OCI-LY3 (cell line): ENCODE measurements at regions not wholly inside any gene's neighbourhood (a gene's known extent, or its start where the extent isn't known, plus 50 kb on each side); places are given as distances from the start of the nearest gene placed in this dataset.

Source experiments
- H2AFZ ChIP-seq: fragments of 200-600, 300-600 bp; shearing (Covaris generic); 2 replicates; pipeline ENCODE4 v1.6.0; 2014; ENCODE audit warnings: antibody characterized with exemption, low read depth, low read length
- H3K27ac ChIP-seq: fragments of 200-600, 300-600 bp; sonication (generic); 2 replicates; pipeline ENCODE4 v1.5.1; 2014; ENCODE audit warnings: mild to moderate bottlenecking, low read length, moderate library complexity, mixed read lengths
- H3K27me3 ChIP-seq: fragments of 200-600, 300-600 bp; sonication (generic); 2 replicates; pipeline ENCODE4 v1.6.1; 2014; ENCODE audit warnings: low read depth, low read length, mixed read lengths
- H3K36me3 ChIP-seq: fragments of 200-600, 300-600 bp; sonication (generic); replicated peaks from 2 replicates; pipeline ENCODE3; 2014; ENCODE audit warnings: low read depth, low read length, mixed read lengths
- H3K4me1 ChIP-seq: fragments of 300-600, 200-600 bp; sonication (generic); 2 replicates; pipeline ENCODE4 v1.6.1; 2014; ENCODE audit warnings: low read length, mixed read lengths
- H3K4me2 ChIP-seq: fragments of 200-600, 300-600 bp; sonication (generic); 2 replicates; pipeline ENCODE4 v1.6.1; 2014; ENCODE audit warnings: low read length, mixed read lengths
- H3K4me3 ChIP-seq: fragments of 300-600, 200-600 bp; sonication (generic); 2 replicates; pipeline ENCODE4 v1.5.1; 2014; ENCODE audit warnings: antibody characterized with exemption, mild to moderate bottlenecking, low read length, moderate library complexity
- H3K79me2 ChIP-seq: fragments of 300-600, 200-600 bp; shearing (Covaris generic); 2 replicates; pipeline ENCODE4 v1.6.1; 2014; ENCODE audit warnings: mild to moderate bottlenecking, low read length, mixed read lengths
- H3K9ac ChIP-seq: fragments of 300-600, 200-600 bp; shearing (Covaris generic); 2 replicates; pipeline ENCODE4 v1.6.0; 2014; ENCODE audit warnings: mild to moderate bottlenecking, low read length, moderate library complexity
- H3K9me3 ChIP-seq: fragments of 200-600, 300-600 bp; shearing (Covaris generic); 2 replicates; pipeline ENCODE4 v1.6.1; 2014; ENCODE audit warnings: low read length, mixed read lengths; ENCODE audit not compliant: insufficient read depth
- H4K20me1 ChIP-seq: fragments of 200-600, 300-600 bp; sonication (generic); 2 replicates; pipeline ENCODE4 v1.6.1; 2016; ENCODE audit warnings: low read length, mixed read lengths; ENCODE audit not compliant: insufficient read depth
- CTCF ChIP-seq: fragments of 200-600, 300-600 bp; sonication (generic); IDR thresholded peaks from 2 replicates; pipeline ENCODE4 v1.5.1; 2014; ENCODE audit warnings: antibody characterized with exemption, low read length, low read depth
- EZH2phosphoT487 ChIP-seq: fragments of 200-600 bp; shearing (Covaris generic); IDR thresholded peaks from 2 replicates; pipeline ENCODE4 v1.6.1; 2018; ENCODE audit warnings: antibody characterized with exemption, mixed run types, low read depth

GRCh38 chr1:88433556-88433955, 250.5 kb upstream of the PKN2 start:
- H3K27me3 ChIP-seq = no peaks in the 10 kb centered on the region
- no peak overlapping the region for H3K9ac ChIP-seq
- no peak for TF ChIP-seq CTCF
- no peak for TF ChIP-seq EZH2phosphoT487
- H3K9me3 ChIP-seq = no peaks in the 10 kb centered on the region
- no peaks in the 10 kb centered on the region for H3K79me2 ChIP-seq
- H3K27ac ChIP-seq = no peak overlapping the region
- no peak overlapping the region for H3K4me2 ChIP-seq
- no peaks in the 10 kb centered on the region for H3K4me1 ChIP-seq
- H3K36me3 ChIP-seq = no peaks in the 10 kb centered on the region
- H3K4me3 ChIP-seq = no peak overlapping the region
- H4K20me1 ChIP-seq = no peaks in the 10 kb centered on the region
- no peak overlapping the region for H2AFZ ChIP-seq

DNA sequence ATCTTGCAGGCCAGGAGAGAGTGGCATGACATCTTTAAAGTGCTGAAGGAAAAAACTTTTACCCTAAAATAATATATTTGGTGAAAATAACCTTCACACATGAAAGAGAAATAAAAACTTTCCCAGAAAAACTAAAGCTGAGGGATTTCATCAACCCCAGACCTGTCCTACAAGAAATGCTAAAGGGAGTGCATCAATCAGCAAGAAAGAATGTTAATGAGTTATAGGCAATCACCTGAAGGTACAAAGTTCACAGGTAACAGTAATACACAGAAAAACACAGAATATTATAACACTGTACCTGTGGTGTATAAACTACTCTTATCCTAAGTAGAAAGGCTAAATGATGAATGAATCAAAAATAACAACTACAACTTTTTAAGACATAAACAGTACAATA, 249.2 kb upstream of the PKN2 start:
- Histone ChIP-seq H3K27me3 (no peaks in the 10 kb centered on the region), H3K4me1 (no peaks in the 10 kb centered on the region), H3K4me3 (no peak overlapping the region), H3K36me3 (no peaks in the 10 kb centered on the region), H3K27ac (no peak overlapping the region), H3K9ac (no peak overlapping the region), H2AFZ (no peak overlapping the region), H3K9me3 (no peaks in the 10 kb centered on the region), H3K4me2 (no peak overlapping the region), H3K79me2 (no peaks in the 10 kb centered on the region), H4K20me1 (no peaks in the 10 kb centered on the region)
- no peak for TF ChIP-seq CTCF
- TF ChIP-seq EZH2phosphoT487 = no peak

DNA sequence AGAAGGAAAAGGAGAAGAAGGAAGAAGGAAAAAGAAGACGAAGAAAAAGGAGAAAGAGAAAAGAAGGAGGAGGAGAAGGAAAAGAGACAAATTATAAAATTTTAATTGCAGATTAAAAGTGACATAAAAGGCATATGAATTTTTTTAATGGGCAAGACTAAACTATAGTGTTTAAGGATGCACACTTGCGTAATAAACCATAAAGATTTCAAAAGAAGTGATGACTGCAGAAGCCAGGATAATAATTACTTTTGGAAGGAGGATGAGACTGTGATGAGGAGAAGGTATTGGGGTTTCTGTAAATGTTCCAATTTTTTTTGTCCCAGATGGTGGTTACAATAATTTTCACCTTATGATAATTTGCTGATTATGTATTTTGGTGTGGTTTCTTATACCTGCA, 243.1 kb upstream of the PKN2 start:
- Histone ChIP-seq H3K4me1 (no peaks in the 10 kb centered on the region), H3K27me3 (no peaks in the 10 kb centered on the region), H3K27ac (no peak overlapping the region), H3K9ac (no peak overlapping the region), H3K4me2 (no peak overlapping the region), H3K79me2 (no peaks in the 10 kb centered on the region), H3K36me3 (no peaks in the 10 kb centered on the region), H3K4me3 (no peak overlapping the region), H3K9me3 (no peaks in the 10 kb centered on the region), H4K20me1 (no peaks in the 10 kb centered on the region), H2AFZ (no peak overlapping the region)
- TF ChIP-seq CTCF (no peak), EZH2phosphoT487 (no peak)

- Histone ChIP-seq H3K27me3 (no peaks in the 10 kb centered on the region), H3K4me1 (peaks cover 12% of the 10 kb centered on the region), H3K79me2 (no peaks in the 10 kb centered on the region), H3K36me3 (no peaks in the 10 kb centered on the region), H4K20me1 (no peaks in the 10 kb centered on the region), H3K27ac (no peak overlapping the region), H2AFZ (no peak overlapping the region), H3K9ac (no peak overlapping the region), H3K9me3 (no peaks in the 10 kb centered on the region), H3K4me3 (no peak overlapping the region), H3K4me2 (no peak overlapping the region)
- TF ChIP-seq EZH2phosphoT487 (no peak), CTCF (no peak)
Observed at GRCh38 chr1:88451856-88452255, 232.2 kb upstream of the PKN2 start.
